SK-N-SH treated with all-trans-retinoic acid at 6 μM for 48 hours (cell line): ENCODE measurements at regions not wholly inside any gene's neighbourhood (a gene's known extent, or its start where the extent isn't known, plus 50 kb on each side); places are given as distances from the start of the nearest gene placed in this dataset.

ENCODE experiments used
- BACH2 ChIP-seq: fragments of 250-450 bp; sonication (Bioruptor Pico); IDR thresholded peaks from 2 replicates; pipeline ENCODE4 v1.9.0; 2021; ENCODE audit warnings: mild to moderate bottlenecking, borderline replicate concordance
- GLIS3 ChIP-seq: fragments of 250-450 bp; sonication (Bioruptor Pico); IDR thresholded peaks from 2 replicates; pipeline ENCODE4 v1.5.0; 2020; ENCODE audit warnings: mild to moderate bottlenecking, moderate library complexity
- ISL1 ChIP-seq: fragments of 250-450 bp; sonication (Bioruptor Pico); IDR thresholded peaks from 2 replicates; pipeline ENCODE4 v2.1.2; 2022; ENCODE audit warnings: mild to moderate bottlenecking, moderate library complexity
- PATZ1 ChIP-seq: fragments of 250-450 bp; sonication (Bioruptor Pico); IDR thresholded peaks from 2 replicates; pipeline ENCODE4 v1.8.0; 2020; ENCODE audit warnings: mild to moderate bottlenecking, moderate library complexity, borderline replicate concordance
- PPARA ChIP-seq: fragments of 250-450 bp; sonication (Bioruptor Pico); IDR thresholded peaks from 2 replicates; pipeline ENCODE4 v1.5.0; 2020; ENCODE audit warnings: mild to moderate bottlenecking, borderline replicate concordance
- RARB ChIP-seq: fragments of 250-450 bp; sonication (Bioruptor Pico); IDR thresholded peaks from 2 replicates; pipeline ENCODE4 v1.8.0; 2021; ENCODE audit warnings: mild to moderate bottlenecking, moderate library complexity
- TOX ChIP-seq: fragments of 250-450 bp; sonication (Bioruptor Pico); IDR thresholded peaks from 2 replicates; pipeline ENCODE4 v1.8.0; 2021; ENCODE audit warnings: mild to moderate bottlenecking, moderate library complexity, borderline replicate concordance
- TSHZ2 ChIP-seq: fragments of 250-450 bp; sonication (Bioruptor Pico); IDR thresholded peaks from 2 replicates; pipeline ENCODE4 v1.5.0; 2020; ENCODE audit warnings: mild to moderate bottlenecking, moderate library complexity
- ZFP3 ChIP-seq: fragments of 250-450 bp; sonication (Bioruptor Pico); IDR thresholded peaks from 2 replicates; pipeline ENCODE4 v1.5.0; 2020; ENCODE audit warnings: mild to moderate bottlenecking, moderate library complexity
- ZFP30 ChIP-seq: fragments of 450-650 bp; formaldehyde crosslinking; IDR thresholded peaks from 2 replicates; pipeline ENCODE4 v1.5.0; 2022; ENCODE audit warnings: mild to moderate bottlenecking, moderate library complexity
- TF ChIP-seq, protein P1 (sequence below): fragments of 250-450 bp; sonication (Bioruptor Pico); IDR thresholded peaks from 2 replicates; pipeline ENCODE4 v1.5.1; 2020; ENCODE audit warnings: low read depth, mild to moderate bottlenecking, moderate library complexity

GRCh38 chr20:53743607-53744260, 150.1 kb upstream of the ZNF217 start:
- TF ChIP-seq ZFP30 (CRISPR knock-in tag) (no peak), GLIS3 (CRISPR knock-in tag) (no peak), BACH2 (CRISPR knock-in tag) (no peak), ISL1 (no peak), TSHZ2 (CRISPR knock-in tag) (no peak), PATZ1 (CRISPR knock-in tag) (no peak), ZFP3 (no peak), PPARA (CRISPR knock-in tag) (no peak), TOX (CRISPR knock-in tag) (no peak), RARB (CRISPR knock-in tag) (no peak)
- TF ChIP-seq, protein P1, sequence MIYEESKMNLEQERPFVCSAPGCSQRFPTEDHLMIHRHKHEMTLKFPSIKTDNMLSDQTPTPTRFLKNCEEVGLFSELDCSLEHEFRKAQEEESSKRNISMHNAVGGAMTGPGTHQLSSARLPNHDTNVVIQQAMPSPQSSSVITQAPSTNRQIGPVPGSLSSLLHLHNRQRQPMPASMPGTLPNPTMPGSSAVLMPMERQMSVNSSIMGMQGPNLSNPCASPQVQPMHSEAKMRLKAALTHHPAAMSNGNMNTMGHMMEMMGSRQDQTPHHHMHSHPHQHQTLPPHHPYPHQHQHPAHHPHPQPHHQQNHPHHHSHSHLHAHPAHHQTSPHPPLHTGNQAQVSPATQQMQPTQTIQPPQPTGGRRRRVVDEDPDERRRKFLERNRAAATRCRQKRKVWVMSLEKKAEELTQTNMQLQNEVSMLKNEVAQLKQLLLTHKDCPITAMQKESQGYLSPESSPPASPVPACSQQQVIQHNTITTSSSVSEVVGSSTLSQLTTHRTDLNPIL: no peak
